K562 (cell line): ENCODE measurements at regions not wholly inside any gene's neighbourhood (a gene's known extent, or its start where the extent isn't known, plus 50 kb on each side); places are given as distances from the start of the nearest gene placed in this dataset.
A peak's percentile ranks its signal among the peaks of the same experiment; 100 is the strongest.

ENCODE experiments used
- ATAC-seq: fragments of 200-7000 bp; cut with Tn5 transposase; 3 replicates; pipeline ENCODE4 v1.9.1; 2020; ENCODE audit warnings: moderate library complexity
- BruUV-seq: library from RNA; stranded (reverse); fragments of 400-500 nt; replicated peaks from 2 replicates; lab custom pipeline; 2021; lab: Mats Ljungman, UMichigan
- CTCF ChIA-PET: fragments of 300-600 bp; formaldehyde crosslinking; extraction: SDS; loops from one replicate; lab custom pipeline; 2021; ENCODE audit warnings: low intra/inter-chr PET ratio; lab: Yijun Ruan, JAX
- POLR2A ChIA-PET: fragments of 300-600, 350-650 bp; sonication (Branson Sonifier 250); formaldehyde crosslinking; extraction: SDS; loops from one replicate; lab custom pipeline; 2021; ENCODE audit warnings: antibody characterized with exemption, inconsistent platforms; lab: Yijun Ruan, JAX
- DNase-seq, 4 experiments: peaks; one replicate each; pipeline versions ENCODE4 v3.0.0 to v3.0.0-alpha.2; 2011 to 2018; ENCODE audit warnings: low spot score in 3 of 4, mixed read lengths in 3 of 4; ENCODE audit errors: extremely low read depth in 1 of 4
- FAIRE-seq: peaks from 2 replicates; lab custom pipeline; 2011; peaks lifted over from hg19 to GRCh38; lab: Jason Lieb, UNC
- H2AFZ ChIP-seq: 2 replicates; pipeline ENCODE4 v1.6.0; 2011; ENCODE audit warnings: low read depth, low read length, control low read depth, inconsistent platforms
- H3K27ac ChIP-seq: fragments of 200-600 bp; 3 replicates; pipeline ENCODE4 v1.8.0; 2011; ENCODE audit warnings: low read depth, mild to moderate bottlenecking, control low read depth, inconsistent platforms, low read length, moderate library complexity, mixed read lengths; ENCODE audit errors: extremely low read depth
- H3K27me3 ChIP-seq, 2 experiments: fragments of 300-600 bp in 1 of 2; 2 replicates in 1 of 2; 3 replicates in 1 of 2; pipeline versions ENCODE4 v1.6.0 to v1.8.0; 2011; ENCODE audit warnings: inconsistent platforms in 2 of 2, low read length in 2 of 2, mild to moderate bottlenecking in 1 of 2, mixed read lengths in 1 of 2, moderate library complexity in 1 of 2; ENCODE audit not compliant: control insufficient read depth in 2 of 2, insufficient read depth in 2 of 2
- H3K36me3 ChIP-seq: fragments of 300-600 bp; 3 replicates; pipeline ENCODE4 v1.8.0; 2011; ENCODE audit warnings: mild to moderate bottlenecking, low read length, inconsistent platforms; ENCODE audit not compliant: control insufficient read depth, insufficient read depth
- H3K4me1 ChIP-seq, 2 experiments: fragments of 200-600 bp in 1 of 2; replicated peaks in 1 of 2; 2 replicates in 1 of 2; 3 replicates in 1 of 2; pipeline versions ENCODE4 v1.5.1 to v1.8.0; 2011; ENCODE audit warnings: inconsistent platforms in 2 of 2, low read length in 2 of 2, mild to moderate bottlenecking in 1 of 2, mixed read lengths in 1 of 2, moderate library complexity in 1 of 2; ENCODE audit not compliant: control insufficient read depth in 2 of 2, insufficient read depth in 2 of 2
- H3K4me2 ChIP-seq: 2 replicates; pipeline ENCODE4 v1.6.1; 2011; ENCODE audit warnings: low read length, control low read depth, inconsistent platforms, mixed read lengths; ENCODE audit not compliant: insufficient read depth
- H3K4me3 ChIP-seq: fragments of 200-600 bp; sonication (generic), shearing (Covaris generic); 2 replicates; pipeline ENCODE4 v1.5.1; 2016; ENCODE audit warnings: control low read depth, inconsistent platforms
- H3K79me2 ChIP-seq: fragments of 200-600 bp; 3 replicates; pipeline ENCODE4 v1.8.0; 2011; ENCODE audit warnings: low read length, inconsistent platforms; ENCODE audit not compliant: control insufficient read depth, insufficient read depth
- H3K9ac ChIP-seq, 2 experiments: 2 replicates each; pipeline versions ENCODE4 v1.6.0 to v1.6.1; 2011; ENCODE audit warnings: low read depth in 2 of 2, low read length in 2 of 2, control low read depth in 1 of 2, inconsistent platforms in 1 of 2, mild to moderate bottlenecking in 1 of 2, mixed read lengths in 1 of 2; ENCODE audit not compliant: insufficient read depth in 1 of 2
- H3K9me1 ChIP-seq: one replicate; pipeline ENCODE4 v1.6.0; 2011; ENCODE audit warnings: inconsistent platforms, mild to moderate bottlenecking, low read length, moderate library complexity; ENCODE audit not compliant: control insufficient read depth, insufficient read depth
- H3K9me3 ChIP-seq: replicated peaks from 2 replicates; pipeline ENCODE4 v1.5.1; 2011; ENCODE audit warnings: low read depth, low read length, inconsistent platforms; ENCODE audit not compliant: control insufficient read depth, insufficient read depth
- H4K20me1 ChIP-seq: replicated peaks from 2 replicates; pipeline ENCODE4 v1.6.1; 2011; ENCODE audit warnings: low read length, inconsistent platforms, mixed read lengths; ENCODE audit not compliant: control insufficient read depth, insufficient read depth
- DPF2 ChIP-seq: fragments of 450-650 bp; IDR thresholded peaks from 2 replicates; pipeline ENCODE4 v1.6.1; 2016
- ZHX1 ChIP-seq: fragments of 150-350 bp; conservative IDR thresholded peaks from 2 replicates; pipeline ENCODE4 v1.6.1; 2014; ENCODE audit warnings: low read length
- ZNF121 ChIP-seq: sonication (generic); formaldehyde crosslinking; conservative IDR thresholded peaks from 2 replicates; pipeline ENCODE4 v1.8.0; 2022; ENCODE audit warnings: missing genetic modification reagents
- ZNF76 ChIP-seq: fragments of 250-450 bp; sonication (Bioruptor Pico); IDR thresholded peaks from 2 replicates; pipeline ENCODE4 v1.4.0; 2020; ENCODE audit warnings: mild to moderate bottlenecking, moderate library complexity, borderline replicate concordance
- WGBS: fragments of 100-300 bp; shearing (Covaris generic); methylation state at CpG from one replicate; pipeline ENCODE4 v1.1.6; 2016; ENCODE audit warnings: low coverage, mixed read lengths; ENCODE audit not compliant: insufficient coverage; ENCODE audit errors: missing lambda C conversion rate; 5-methylcytosine and 5-hydroxymethylcytosine counted together
- in situ Hi-C: fragments of 300-500 bp; cut with MboI; formaldehyde crosslinking; loops from 4 replicates; pipeline ENCODE4 v1.15.0; 2018; ENCODE audit warnings: inconsistent platforms, mixed read lengths
- intact Hi-C: fragments of 100-400 bp; cut with micrococcal nuclease; formaldehyde crosslinking; loops from 2 replicates; pipeline ENCODE4 v1.14.2; 2022

GRCh38 chr7:98719396-98719795, 102.3 kb downstream of the NPTX2 start (continued):
- TF ChIP-seq ZHX1, result no peak
- no peak for TF ChIP-seq ZNF76 (CRISPR knock-in tag)
- TF ChIP-seq, all 486 proteins: peak for 0

- no peak for DNase-seq
- Histone ChIP-seq H3K4me3 (no peak overlapping the region), H3K9me1 (no peaks in the 10 kb centered on the region), H4K20me1 (0 out of 2 replicates have a peak, but pooled peaks cover 6% of the 10 kb centered on the region)
- WGBS, result 0% methylated on average over 4 of the region's 4 CpGs
- TF ChIP-seq ZNF121 (CRISPR knock-in tag), result 0 out of 2 replicates have a peak, but pooled peaks have one; percentile 14
- TF ChIP-seq DPF2, result no peak
- TF ChIP-seq, all 486 proteins: peak for 1
- Histone ChIP-seq H2AFZ (no peak overlapping the region), H3K4me1 (no peaks in the 10 kb centered on the region), H3K36me3 (no peaks in the 10 kb centered on the region), H3K9ac (no peak overlapping the region), H3K27me3 (peaks cover 0 to 35% of the 10 kb centered on the region in 2 experiments; a peak in 2 of 5 replicates), H3K27ac (no peak overlapping the region), H3K4me2 (no peak overlapping the region), H3K79me2 (no peaks in the 10 kb centered on the region), H3K9me3 (no peaks in the 10 kb centered on the region)
- ChIA-PET POLR2A (no interaction called here), CTCF (no interaction called here)
- no peak for ATAC-seq
- BruUV-seq, result no TSS peak
- FAIRE-seq, result no peak
- intact Hi-C loops (no loop called here), in situ Hi-C loops (no loop called here)
Measured at GRCh38 chr7:98722402-98722801, 105.3 kb downstream of the NPTX2 start.
